Muscle layer of colon (tissue), 2 donors: ENCODE measurements at regions not wholly inside any gene's neighbourhood (a gene's known extent, or its start where the extent isn't known, plus 50 kb on each side); places are given as distances from the start of the nearest gene placed in this dataset.
"Not testable (repeated sequence)": the region's sequence is repeated elsewhere in the genome, so short reads cannot be mapped to it uniquely, and the experiment has no call there.

Source experiments
- H3K27ac ChIP-seq: one replicate; pipeline ENCODE4 v1.7.0; 2013; ENCODE audit warnings: low read depth, mild to moderate bottlenecking, low read length, moderate library complexity
- H3K27me3 ChIP-seq, 2 donors: one replicate each; pipeline ENCODE4 v1.7.0; 2013; ENCODE audit warnings: low read length in 2 of 2, mild to moderate bottlenecking in 2 of 2; ENCODE audit not compliant: insufficient read depth in 2 of 2, control insufficient read depth in 1 of 2
- H3K36me3 ChIP-seq: one replicate; pipeline ENCODE4 v1.7.0; 2013; ENCODE audit warnings: mild to moderate bottlenecking, low read length; ENCODE audit not compliant: insufficient read depth
- H3K4me1 ChIP-seq: one replicate; pipeline ENCODE4 v1.7.0; 2013; ENCODE audit warnings: mild to moderate bottlenecking, low read length; ENCODE audit not compliant: insufficient read depth
- H3K4me3 ChIP-seq, 2 donors: one replicate each; pipeline ENCODE4 v1.7.0; 2013; ENCODE audit warnings: low read length in 2 of 2, low read depth in 1 of 2, mild to moderate bottlenecking in 1 of 2, moderate library complexity in 1 of 2
- H3K9ac ChIP-seq: one replicate; pipeline ENCODE4 v1.7.0; 2013; ENCODE audit warnings: low read length
- H3K9me3 ChIP-seq: one replicate; pipeline ENCODE4 v1.7.0; 2013; ENCODE audit warnings: mild to moderate bottlenecking, low read length
- donor health status: abdominal sarcoma.
- donor health status: Adenocarcinoma of cecum.

GRCh38 chr5:107011605-107012004 is 659.1 kb downstream of the EFNA5 start:
- Histone ChIP-seq H3K9me3 (no peaks in the 10 kb centered on the region), H3K9ac (no peak overlapping the region), H3K4me3 (no peak overlapping the region), H3K4me1 (no peaks in the 10 kb centered on the region), H3K27me3 (no peaks in the 10 kb centered on the region), H3K27ac (no peak overlapping the region), H3K36me3 (no peaks in the 10 kb centered on the region)

DNA sequence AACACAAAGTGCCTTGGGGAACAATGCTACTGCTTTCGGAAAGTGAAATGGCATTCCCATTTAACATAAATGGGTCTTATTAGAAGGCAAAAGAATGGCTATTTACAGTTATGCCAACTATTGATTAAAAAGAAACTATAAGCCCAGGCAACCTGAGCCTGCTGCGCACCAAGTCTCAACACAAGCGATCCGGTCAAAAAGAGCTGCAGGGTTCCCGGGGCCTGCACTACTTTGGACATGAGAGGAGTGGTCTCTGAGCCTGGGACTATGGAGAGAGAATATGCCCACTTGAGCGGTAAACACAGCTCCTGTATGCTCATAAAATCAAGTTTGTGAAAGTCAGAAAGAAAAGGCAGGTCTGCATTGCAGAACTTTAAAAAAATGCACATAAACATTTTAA is 660.7 kb downstream of the EFNA5 start:
- no peaks in the 10 kb centered on the region for H3K9me3 ChIP-seq
- H3K27me3 ChIP-seq = no peaks in the 10 kb centered on the region
- H3K4me3 ChIP-seq = no peak overlapping the region
- H3K9ac ChIP-seq = no peak overlapping the region
- H3K36me3 ChIP-seq = no peaks in the 10 kb centered on the region
- H3K4me1 ChIP-seq = no peaks in the 10 kb centered on the region
- H3K27ac ChIP-seq = no peak overlapping the region

DNA sequence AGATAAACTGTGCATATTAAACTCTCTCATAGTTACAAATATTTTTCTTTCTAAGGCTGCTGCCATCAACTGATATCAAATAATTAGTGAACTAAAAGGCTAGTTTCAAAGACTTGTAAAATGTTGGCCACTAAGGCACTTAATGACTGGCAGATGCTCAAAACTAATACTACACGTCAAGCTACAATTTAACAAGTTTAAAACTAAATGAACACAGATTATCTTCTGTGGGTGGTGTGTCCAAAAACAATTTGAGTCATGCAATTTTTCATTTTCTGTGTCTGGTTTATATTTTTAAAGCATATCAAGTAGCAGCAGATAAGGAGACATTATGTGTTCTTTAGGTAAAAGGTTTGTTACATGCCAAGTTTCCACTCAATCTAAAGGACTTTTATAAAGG is 665.1 kb downstream of the EFNA5 start:
- H3K4me3 ChIP-seq = no peak overlapping the region
- H3K9me3 ChIP-seq = no peaks in the 10 kb centered on the region
- no peaks in the 10 kb centered on the region for H3K4me1 ChIP-seq
- H3K9ac ChIP-seq = no peak overlapping the region
- no peaks in the 10 kb centered on the region for H3K27me3 ChIP-seq
- H3K27ac ChIP-seq = no peak overlapping the region
- H3K36me3 ChIP-seq = no peaks in the 10 kb centered on the region

- H3K27ac ChIP-seq = no peak overlapping the region
- H3K4me3 ChIP-seq = no peak overlapping the region
- no peaks in the 10 kb centered on the region for H3K27me3 ChIP-seq
- H3K36me3 ChIP-seq = no peaks in the 10 kb centered on the region
- no peaks in the 10 kb centered on the region for H3K4me1 ChIP-seq
- H3K9ac ChIP-seq = no peak overlapping the region
- H3K9me3 ChIP-seq = no peaks in the 10 kb centered on the region
Measured at GRCh38 chr5:107005161-107005560, 665.6 kb downstream of the EFNA5 start.

- no peaks in the 10 kb centered on the region for H3K4me1 ChIP-seq
- H3K4me3 ChIP-seq = no peak overlapping the region
- H3K36me3 ChIP-seq = no peaks in the 10 kb centered on the region
- H3K27ac ChIP-seq = no peak overlapping the region
- no peaks in the 10 kb centered on the region for H3K27me3 ChIP-seq
- no peak overlapping the region for H3K9ac ChIP-seq
- no peaks in the 10 kb centered on the region for H3K9me3 ChIP-seq
Measured at GRCh38 chr5:107002115-107002514, 668.6 kb downstream of the EFNA5 start.

GRCh38 chr5:106999506-106999905 is 671.2 kb downstream of the EFNA5 start:
- H3K27me3 ChIP-seq, H3K9me3 ChIP-seq, H3K4me3 ChIP-seq, H3K9ac ChIP-seq, H3K4me1 ChIP-seq, H3K36me3 ChIP-seq, H3K27ac ChIP-seq: not testable (repeated sequence)

DNA sequence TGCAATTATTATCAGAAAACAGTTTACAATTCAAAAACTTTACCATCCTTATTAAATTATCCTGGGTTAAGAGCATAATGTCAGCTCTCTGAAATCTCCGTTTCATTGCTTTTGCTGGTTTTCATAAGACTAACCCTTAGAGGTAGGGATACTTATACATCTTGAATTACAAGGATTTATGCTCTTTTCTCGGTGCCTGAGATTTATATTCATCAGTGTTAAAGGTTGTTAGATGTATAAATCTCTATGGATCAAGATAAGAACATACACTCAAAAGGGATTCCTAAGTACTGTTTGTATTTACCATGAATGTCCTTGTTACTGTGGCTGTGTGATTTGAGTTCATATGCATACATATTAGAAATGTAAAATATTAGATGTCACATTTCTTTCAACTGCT is 684.7 kb downstream of the EFNA5 start:
- Histone ChIP-seq H3K4me3 (no peak overlapping the region), H3K9me3 (no peaks in the 10 kb centered on the region), H3K4me1 (no peaks in the 10 kb centered on the region), H3K27ac (no peak overlapping the region), H3K36me3 (no peaks in the 10 kb centered on the region), H3K27me3 (no peaks in the 10 kb centered on the region), H3K9ac (no peak overlapping the region)

DNA sequence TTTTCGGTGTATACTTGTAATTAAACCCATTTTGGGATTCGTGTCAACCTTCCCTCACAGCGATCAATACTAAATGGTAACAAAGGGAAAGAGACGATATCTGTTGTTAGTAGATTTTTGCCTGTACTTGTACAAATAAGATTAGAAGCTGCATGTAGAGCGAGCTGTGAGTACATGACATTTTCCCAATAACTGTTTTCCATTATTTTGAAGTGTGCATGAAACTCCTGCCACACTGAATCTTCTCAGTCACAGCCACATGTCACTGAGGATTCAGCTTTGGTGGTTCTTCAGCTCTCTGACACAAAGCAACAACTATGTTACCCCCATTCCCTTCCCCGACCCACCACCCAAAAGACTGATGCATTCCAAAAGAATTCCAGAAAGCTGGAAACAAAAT is 685.6 kb downstream of the EFNA5 start:
- no peak overlapping the region for H3K27ac ChIP-seq
- H3K9ac ChIP-seq = no peak overlapping the region
- H3K4me1 ChIP-seq = no peaks in the 10 kb centered on the region
- no peaks in the 10 kb centered on the region for H3K27me3 ChIP-seq
- H3K36me3 ChIP-seq = no peaks in the 10 kb centered on the region
- no peaks in the 10 kb centered on the region for H3K9me3 ChIP-seq
- H3K4me3 ChIP-seq = no peak overlapping the region

DNA sequence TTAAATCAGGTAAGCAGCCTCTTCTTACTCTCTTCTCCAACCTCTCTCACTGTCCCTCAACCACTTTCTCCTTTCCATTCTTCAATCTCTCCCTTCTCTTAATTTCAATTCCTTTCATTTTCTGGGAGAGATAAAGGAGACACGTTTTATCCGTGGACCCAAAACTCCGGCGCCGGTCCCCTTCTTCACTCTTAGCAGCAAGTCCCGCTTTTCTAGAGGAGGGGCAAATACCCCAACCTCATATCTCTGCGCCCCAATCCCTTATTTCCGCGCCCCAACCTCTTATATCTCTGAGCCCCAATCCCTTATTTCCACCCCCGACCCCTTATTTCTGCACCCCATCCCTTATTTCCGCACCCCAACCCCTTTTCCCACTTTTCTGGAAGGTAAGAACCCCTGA is 691.6 kb downstream of the EFNA5 start:
- H3K27ac ChIP-seq, H3K27me3 ChIP-seq, H3K9me3 ChIP-seq, H3K36me3 ChIP-seq, H3K4me3 ChIP-seq, H3K4me1 ChIP-seq, H3K9ac ChIP-seq: not testable (repeated sequence)

DNA sequence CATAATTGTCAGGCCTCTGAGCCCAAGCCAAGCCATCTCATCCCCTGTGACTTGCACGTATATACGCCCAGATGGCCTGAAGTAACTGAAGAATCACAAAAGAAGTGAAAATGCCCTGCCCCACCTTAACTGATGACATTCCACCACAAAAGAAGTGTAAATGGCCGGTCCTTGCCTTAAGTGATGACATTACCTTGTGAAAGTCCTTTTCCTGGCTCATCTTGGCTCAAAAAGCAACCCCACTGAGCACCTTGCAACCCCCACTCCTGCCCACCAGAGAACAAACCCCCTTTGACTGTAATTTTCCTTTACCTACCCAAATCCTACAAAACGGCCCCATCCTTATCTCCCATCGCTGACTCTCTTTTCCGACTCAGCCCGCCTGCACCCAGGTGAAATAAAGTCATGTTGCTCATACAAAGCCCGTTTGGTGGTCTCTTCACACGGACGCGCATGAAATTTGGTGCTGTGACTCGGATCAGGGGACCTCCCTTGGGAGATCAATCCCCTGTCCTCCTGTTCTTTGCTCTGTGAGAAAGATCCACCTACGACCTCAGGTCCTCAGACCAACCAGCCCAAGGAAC is 692.1 kb downstream of the EFNA5 start:
- H3K36me3 ChIP-seq, H3K9me3 ChIP-seq, H3K27ac ChIP-seq, H3K9ac ChIP-seq, H3K27me3 ChIP-seq, H3K4me1 ChIP-seq, H3K4me3 ChIP-seq: not testable (repeated sequence)

DNA sequence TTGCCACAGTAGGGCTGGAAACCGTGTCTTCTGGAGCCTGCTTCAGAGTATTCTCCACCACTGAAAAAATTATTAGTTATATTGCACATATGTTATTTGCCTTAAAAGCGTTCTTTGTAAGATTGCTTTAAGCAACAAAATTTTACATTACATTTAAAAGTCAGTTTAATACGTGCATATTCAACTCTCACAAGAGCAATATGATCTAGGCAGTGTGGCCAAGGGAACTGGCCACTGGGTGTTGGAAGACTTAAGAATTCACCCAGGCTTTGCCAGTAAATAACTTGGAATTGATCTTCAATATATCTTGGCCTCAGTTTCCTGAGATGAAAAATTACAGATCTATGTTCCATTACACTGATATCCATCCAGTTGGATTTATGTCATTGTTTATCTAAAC is 694.4 kb downstream of the EFNA5 start:
- Histone ChIP-seq H3K36me3 (no peaks in the 10 kb centered on the region), H3K4me3 (no peak overlapping the region), H3K27ac (no peak overlapping the region), H3K27me3 (no peaks in the 10 kb centered on the region), H3K9me3 (no peaks in the 10 kb centered on the region), H3K4me1 (no peaks in the 10 kb centered on the region), H3K9ac (no peak overlapping the region)

- Histone ChIP-seq H3K9ac (no peak overlapping the region), H3K27ac (no peak overlapping the region), H3K4me3 (no peak overlapping the region), H3K4me1 (no peaks in the 10 kb centered on the region), H3K9me3 (no peaks in the 10 kb centered on the region), H3K36me3 (no peaks in the 10 kb centered on the region), H3K27me3 (no peaks in the 10 kb centered on the region)
Measured at GRCh38 chr5:106974272-106974671, 696.5 kb downstream of the EFNA5 start.
